CD4-positive, alpha-beta T cell (primary cell): ENCODE measurements at regions not wholly inside any gene's neighbourhood (a gene's known extent, or its start where the extent isn't known, plus 50 kb on each side); places are given as distances from the start of the nearest gene placed in this dataset.
"Not testable (repeated sequence)": the region's sequence is repeated elsewhere in the genome, so short reads cannot be mapped to it uniquely, and the experiment has no call there.

Experiments used
- ATAC-seq: fragments of 200-7000 bp; cut with Tn5 transposase; one replicate; pipeline ENCODE4 v1.10.0; 2022; ENCODE audit warnings: mild to moderate bottlenecking; ENCODE audit not compliant: poor library complexity
- CTCF ChIA-PET: fragments of 350-600 bp; sonication (Branson Sonifier 250); formaldehyde crosslinking; loops from one replicate; lab custom pipeline; 2021; ENCODE audit warnings: antibody characterized with exemption, inconsistent platforms; lab: Charles Lee
- POLR2A ChIA-PET: fragments of 350-600 bp; sonication (Branson Sonifier 250); formaldehyde crosslinking; loops from one replicate; lab custom pipeline; 2021; ENCODE audit warnings: antibody characterized with exemption, inconsistent platforms; lab: Charles Lee
- DNase-seq, 14 experiments: peaks; one replicate each; pipeline ENCODE4 v3.0.0-alpha.2; 2013 to 2020; ENCODE audit warnings: mixed read lengths in 2 of 14
- H3K27ac ChIP-seq, 2 donors: one replicate each; pipeline versions ENCODE4 v1.5.1 to v1.7.0; 2013; ENCODE audit warnings: low read length in 2 of 2, low read depth in 1 of 2, mild to moderate bottlenecking in 1 of 2
- H3K27me3 ChIP-seq, 2 experiments: 1 replicate in 1 of 2; 2 replicates in 1 of 2; pipeline versions ENCODE4 v1.6.1 to v1.7.0; 2013; ENCODE audit warnings: low read length in 2 of 2, control low read depth in 1 of 2, mild to moderate bottlenecking in 1 of 2, moderate library complexity in 1 of 2; ENCODE audit not compliant: insufficient read depth in 2 of 2, control insufficient read depth in 1 of 2
- H3K36me3 ChIP-seq: one replicate; pipeline ENCODE4 v1.6.1; 2013; ENCODE audit warnings: low read length, control low read depth; ENCODE audit not compliant: insufficient read depth
- H3K4me1 ChIP-seq: one replicate; pipeline ENCODE4 v1.6.1; 2013; ENCODE audit warnings: low read length, control low read depth; ENCODE audit not compliant: insufficient read depth
- H3K4me3 ChIP-seq: one replicate; pipeline ENCODE4 v1.5.1; 2013; ENCODE audit warnings: mild to moderate bottlenecking, low read length, moderate library complexity
- H3K9me3 ChIP-seq, 2 experiments: 1 replicate in 1 of 2; 2 replicates in 1 of 2; pipeline versions ENCODE4 v1.6.1 to v1.7.0; 2013; ENCODE audit warnings: low read length in 2 of 2, mild to moderate bottlenecking in 2 of 2, control low read depth in 1 of 2, moderate library complexity in 1 of 2; ENCODE audit not compliant: control insufficient read depth in 1 of 2, insufficient read depth in 1 of 2
- H3K27ac Mint-ChIP-seq: one replicate; pipeline ENCODE4 v1.8.0; 2020; ENCODE audit warnings: mixed read lengths
- H3K27me3 Mint-ChIP-seq: one replicate; pipeline ENCODE4 v1.8.0; 2021; ENCODE audit warnings: mixed read lengths
- H3K36me3 Mint-ChIP-seq: one replicate; pipeline ENCODE4 v1.8.0; 2021; ENCODE audit warnings: low read depth, mixed read lengths
- H3K4me1 Mint-ChIP-seq: one replicate; pipeline ENCODE4 v1.8.0; 2021; ENCODE audit warnings: low read depth, mixed read lengths
- H3K4me3 Mint-ChIP-seq: one replicate; pipeline ENCODE4 v1.8.0; 2020; ENCODE audit warnings: mild to moderate bottlenecking, mixed read lengths
- H3K9me3 Mint-ChIP-seq: one replicate; pipeline ENCODE4 v1.8.0; 2020; ENCODE audit warnings: mixed read lengths
- CTCF ChIP-seq: fragments of 200-600 bp; IDR thresholded peaks from one replicate; pipeline ENCODE4 v1.8.0; 2022; ENCODE audit warnings: antibody characterized with exemption, mild to moderate bottlenecking
- intact Hi-C, 2 experiments: fragments of 100-400 bp; cut with DNase I in 1 of 2; cut with micrococcal nuclease in 1 of 2; formaldehyde crosslinking; loops; one replicate each; pipeline versions ENCODE4 v1.15.1 to v1.9.0; 2023 to 2025; cut with DNase I, micrococcal nuclease

GRCh38 chr6:120938164-120938875, 396.0 kb downstream of the TBC1D32 start:
- ChIA-PET POLR2A (no interaction called here), CTCF (no interaction called here)
- no peaks in the 10 kb centered on the region for H3K27me3 ChIP-seq
- H3K36me3 ChIP-seq: no peaks in the 10 kb centered on the region
- Mint-ChIP-seq H3K36me3 (no peaks in the 10 kb centered on the region), H3K4me1 (no peaks in the 10 kb centered on the region), H3K9me3 (no peaks in the 10 kb centered on the region), H3K4me3 (no peak overlapping the region), H3K27ac (no peak overlapping the region), H3K27me3 (no peaks in the 10 kb centered on the region)
- TF ChIP-seq CTCF: no peak
- no peaks in the 10 kb centered on the region for H3K4me1 ChIP-seq
- no peak overlapping the region for H3K4me3 ChIP-seq
- H3K27ac ChIP-seq: no peak overlapping the region
- H3K9me3 ChIP-seq: no peaks in the 10 kb centered on the region
- ATAC-seq: no peak
- intact Hi-C loops: no loop called here
- no peak for DNase-seq

- Mint-ChIP-seq H3K27me3 (no peaks in the 10 kb centered on the region), H3K27ac (no peak overlapping the region), H3K4me1 (no peaks in the 10 kb centered on the region), H3K4me3 (no peak overlapping the region), H3K36me3 (no peaks in the 10 kb centered on the region), H3K9me3 (no peaks in the 10 kb centered on the region)
- Histone ChIP-seq H3K4me3 (no peak overlapping the region), H3K27ac (no peak overlapping the region), H3K36me3 (no peaks in the 10 kb centered on the region), H3K9me3 (no peaks in the 10 kb centered on the region), H3K27me3 (no peaks in the 10 kb centered on the region), H3K4me1 (no peaks in the 10 kb centered on the region)
- CTCF ChIA-PET: no interaction called here
- no peak for TF ChIP-seq CTCF
- POLR2A ChIA-PET: no interaction called here
- DNase-seq (no peak), ATAC-seq (no peak)
- intact Hi-C loops: no loop called here
Observed at GRCh38 chr6:120935908-120936307, 398.4 kb downstream of the TBC1D32 start.

- Mint-ChIP-seq H3K9me3 (no peaks in the 10 kb centered on the region), H3K4me3 (no peak overlapping the region), H3K27ac (no peak overlapping the region), H3K36me3 (no peaks in the 10 kb centered on the region), H3K27me3 (no peaks in the 10 kb centered on the region), H3K4me1 (no peaks in the 10 kb centered on the region)
- POLR2A ChIA-PET: no interaction called here
- DNase-seq (no peak), ATAC-seq (no peak)
- TF ChIP-seq CTCF: no peak
- intact Hi-C loops: no loop called here
- no peak overlapping the region for H3K4me3 ChIP-seq
- H3K27ac ChIP-seq: no peak overlapping the region
- no peaks in the 10 kb centered on the region for H3K27me3 ChIP-seq
- no peaks in the 10 kb centered on the region for H3K36me3 ChIP-seq
- CTCF ChIA-PET: no interaction called here
- H3K9me3 ChIP-seq: no peaks in the 10 kb centered on the region
- no peaks in the 10 kb centered on the region for H3K4me1 ChIP-seq
Observed at GRCh38 chr6:120935016-120935415, 399.3 kb downstream of the TBC1D32 start.

GRCh38 chr6:120931520-120932180, 402.6 kb downstream of the TBC1D32 start:
- not testable (repeated sequence) for H3K4me3 Mint-ChIP-seq, ATAC-seq

GRCh38 chr6:120930500-120930899, 403.8 kb downstream of the TBC1D32 start:
- H3K4me1 Mint-ChIP-seq, H3K27me3 ChIP-seq, CTCF ChIA-PET, DNase-seq, POLR2A ChIA-PET, H3K36me3 Mint-ChIP-seq, H3K4me1 ChIP-seq, H3K9me3 Mint-ChIP-seq, H3K9me3 ChIP-seq, H3K27me3 Mint-ChIP-seq, H3K4me3 ChIP-seq, H3K36me3 ChIP-seq, H3K4me3 Mint-ChIP-seq, H3K27ac ChIP-seq, ATAC-seq, intact Hi-C loops, H3K27ac Mint-ChIP-seq: not testable (repeated sequence)

More at GRCh38 chr6:120931520-120932180, 402.6 kb downstream of the TBC1D32 start:
- H3K9me3 ChIP-seq, H3K27ac Mint-ChIP-seq, DNase-seq, H3K27ac ChIP-seq, H3K36me3 Mint-ChIP-seq, H3K27me3 Mint-ChIP-seq, H3K4me1 Mint-ChIP-seq, H3K36me3 ChIP-seq, H3K4me3 ChIP-seq, H3K27me3 ChIP-seq, H3K9me3 Mint-ChIP-seq, POLR2A ChIA-PET, H3K4me1 ChIP-seq, intact Hi-C loops, CTCF ChIA-PET: not testable (repeated sequence)
